ENCODE measurements at regions not wholly inside any gene's neighbourhood (a gene's known extent, or its start where the extent isn't known, plus 50 kb on each side); places are given as distances from the start of the nearest gene placed in this dataset.

GRCh38 chr15:53256457-53256856 is 466.3 kb upstream of the ONECUT1 start:
- Histone ChIP-seq H3K9me3 (replicated peaks) (no peaks in the 10 kb centered on the region), H3K27ac (replicated peaks) (no peak overlapping the region), H3K4me3 (no peak overlapping the region), H3K4me1 (no peaks in the 10 kb centered on the region), H3K27me3 (ENCODE audit: low read depth) (no peaks in the 10 kb centered on the region), H3K36me3 (no peaks in the 10 kb centered on the region)
- intact Hi-C loops (cut with micrococcal nuclease) = no loop called here
- no peak for TF ChIP-seq CTCF (IDR thresholded peaks at IDR 0.05; ENCODE audit: borderline replicate concordance)
- no peak for DNase-seq

GRCh38 chr15:53256043-53256442 is 465.9 kb upstream of the ONECUT1 start:
- intact Hi-C loops (cut with micrococcal nuclease) = no loop called here
- Histone ChIP-seq H3K36me3 (no peaks in the 10 kb centered on the region), H3K27me3 (ENCODE audit: low read depth) (no peaks in the 10 kb centered on the region), H3K27ac (replicated peaks) (no peak overlapping the region), H3K4me3 (no peak overlapping the region), H3K9me3 (replicated peaks) (no peaks in the 10 kb centered on the region), H3K4me1 (no peaks in the 10 kb centered on the region)
- DNase-seq = no peak
- no peak for TF ChIP-seq CTCF (IDR thresholded peaks at IDR 0.05; ENCODE audit: borderline replicate concordance)

GRCh38 chr15:53251996-53252395 is 461.9 kb upstream of the ONECUT1 start:
- DNase-seq = no peak
- H3K27ac ChIP-seq (replicated peaks) = no peak overlapping the region
- H3K36me3 ChIP-seq = no peaks in the 10 kb centered on the region
- H3K27me3 ChIP-seq (ENCODE audit: low read depth) = no peaks in the 10 kb centered on the region
- no peak for TF ChIP-seq CTCF (IDR thresholded peaks at IDR 0.05; ENCODE audit: borderline replicate concordance)
- no peaks in the 10 kb centered on the region for H3K4me1 ChIP-seq
- intact Hi-C loops (cut with micrococcal nuclease) = no loop called here
- no peaks in the 10 kb centered on the region for H3K9me3 ChIP-seq (replicated peaks)
- H3K4me3 ChIP-seq = no peak overlapping the region

- TF ChIP-seq CTCF (IDR thresholded peaks at IDR 0.05; ENCODE audit: borderline replicate concordance) = no peak
- no peaks in the 10 kb centered on the region for H3K4me1 ChIP-seq
- no peaks in the 10 kb centered on the region for H3K9me3 ChIP-seq (replicated peaks)
- no peaks in the 10 kb centered on the region for H3K27me3 ChIP-seq (ENCODE audit: low read depth)
- no peak overlapping the region for H3K27ac ChIP-seq (replicated peaks)
- H3K36me3 ChIP-seq = no peaks in the 10 kb centered on the region
- H3K4me3 ChIP-seq = no peak overlapping the region
- DNase-seq = no peak
- intact Hi-C loops (cut with micrococcal nuclease) = no loop called here
These were observed 461.4 kb upstream of the ONECUT1 start for GRCh38 chr15:53251523-53251922.

- no peaks in the 10 kb centered on the region for H3K36me3 ChIP-seq
- H3K27me3 ChIP-seq (ENCODE audit: low read depth) = no peaks in the 10 kb centered on the region
- H3K4me1 ChIP-seq = no peaks in the 10 kb centered on the region
- H3K4me3 ChIP-seq = no peak overlapping the region
- no peak overlapping the region for H3K27ac ChIP-seq (replicated peaks)
- no peak for DNase-seq
- TF ChIP-seq CTCF (IDR thresholded peaks at IDR 0.05; ENCODE audit: borderline replicate concordance) = no peak
- intact Hi-C loops (cut with micrococcal nuclease) = no loop called here
- H3K9me3 ChIP-seq (replicated peaks) = no peaks in the 10 kb centered on the region
These were observed 457.0 kb upstream of the ONECUT1 start for GRCh38 chr15:53247041-53247708.
